ENCODE measurements at regions not wholly inside any gene's neighbourhood (a gene's known extent, or its start where the extent isn't known, plus 50 kb on each side); places are given as distances from the start of the nearest gene placed in this dataset.

- no peak for TF ChIP-seq CTCF (IDR thresholded peaks at IDR 0.05)
- DNase-seq (ENCODE audit: low spot score) = no peak
These were observed 1972.9 kb upstream of the ACO1 start for GRCh38 chr9:30411571-30411970.

GRCh38 chr9:30459156-30459555 lies 1925.3 kb upstream of the ACO1 start:
- no peak for ATAC-seq (ENCODE audit: low FRiP score)

More at GRCh38 chr9:30411571-30411970, 1972.9 kb upstream of the ACO1 start:
- no peak for ATAC-seq (ENCODE audit: low FRiP score)

GRCh38 chr9:30476826-30477225 lies 1907.6 kb upstream of the ACO1 start:
- DNase-seq (ENCODE audit: low spot score) (no peak), ATAC-seq (ENCODE audit: low FRiP score) (no peak)
- no peak for TF ChIP-seq CTCF (IDR thresholded peaks at IDR 0.05)

More at GRCh38 chr9:30459156-30459555, 1925.3 kb upstream of the ACO1 start:
- no peak for TF ChIP-seq CTCF (IDR thresholded peaks at IDR 0.05)
- DNase-seq (ENCODE audit: low spot score) = no peak

- no peak for ATAC-seq (ENCODE audit: low FRiP score)
- no peak for TF ChIP-seq CTCF (IDR thresholded peaks at IDR 0.05)
- DNase-seq (ENCODE audit: low spot score) = no peak
These were observed 1905.8 kb upstream of the ACO1 start for GRCh38 chr9:30478684-30479083.

GRCh38 chr9:30482499-30482898 lies 1901.9 kb upstream of the ACO1 start:
- DNase-seq (ENCODE audit: low spot score) = no peak
- ATAC-seq (ENCODE audit: low FRiP score) = no peak
- TF ChIP-seq CTCF (IDR thresholded peaks at IDR 0.05) = no peak

- no peak for ATAC-seq (ENCODE audit: low FRiP score)
- TF ChIP-seq CTCF (IDR thresholded peaks at IDR 0.05) = no peak
- no peak for DNase-seq (ENCODE audit: low spot score)
These were observed 1899.8 kb upstream of the ACO1 start for GRCh38 chr9:30484690-30485089.

- DNase-seq (ENCODE audit: low spot score) = no peak
- TF ChIP-seq CTCF (IDR thresholded peaks at IDR 0.05) = no peak
These were observed 1879.9 kb upstream of the ACO1 start for GRCh38 chr9:30504502-30504905.

More at GRCh38 chr9:30504502-30504905, 1879.9 kb upstream of the ACO1 start:
- ATAC-seq (ENCODE audit: low FRiP score) = no peak
